Karpas-422 (cell line): ENCODE measurements at regions not wholly inside any gene's neighbourhood (a gene's known extent, or its start where the extent isn't known, plus 50 kb on each side); places are given as distances from the start of the nearest gene placed in this dataset.

ENCODE experiments used
- DNase-seq: peaks from one replicate; pipeline ENCODE4 v3.0.0-alpha.2; 2015
- H2AFZ ChIP-seq: fragments of 200-600 bp; sonication (generic); 2 replicates; pipeline ENCODE4 v1.6.1; 2014; ENCODE audit warnings: antibody characterized with exemption, low read length, mixed read lengths
- H3K27ac ChIP-seq: fragments of 200-600 bp; sonication (generic); 2 replicates; pipeline ENCODE4 v1.5.1; 2014; ENCODE audit warnings: mild to moderate bottlenecking, low read length, moderate library complexity
- H3K27me3 ChIP-seq: fragments of 200-600 bp; sonication (generic); 2 replicates; pipeline ENCODE4 v1.6.1; 2014; ENCODE audit warnings: low read length, mixed read lengths
- H3K36me3 ChIP-seq: fragments of 200-600 bp; sonication (generic); 2 replicates; pipeline ENCODE4 v1.6.1; 2014; ENCODE audit warnings: low read length, mixed read lengths; ENCODE audit not compliant: insufficient read depth
- H3K4me1 ChIP-seq: fragments of 200-600 bp; sonication (generic); 2 replicates; pipeline ENCODE4 v1.6.1; 2014; ENCODE audit warnings: mild to moderate bottlenecking, low read length, mixed read lengths
- H3K4me2 ChIP-seq: fragments of 200-600 bp; sonication (generic); 2 replicates; pipeline ENCODE4 v1.6.1; 2014; ENCODE audit warnings: low read length, low read depth, mild to moderate bottlenecking; ENCODE audit not compliant: poor library complexity, severe bottlenecking
- H3K4me3 ChIP-seq: fragments of 200-600 bp; sonication (generic); 2 replicates; pipeline ENCODE4 v1.5.1; 2014; ENCODE audit warnings: mild to moderate bottlenecking, antibody characterized with exemption, low read length, mixed read lengths
- H3K79me2 ChIP-seq: fragments of 200-600 bp; sonication (generic); 2 replicates; pipeline ENCODE4 v1.6.1; 2014; ENCODE audit warnings: mild to moderate bottlenecking, low read length, mixed read lengths
- H3K9ac ChIP-seq: fragments of 200-600 bp; sonication (generic); 2 replicates; pipeline ENCODE4 v1.6.0; 2014; ENCODE audit warnings: low read length
- H3K9me2 ChIP-seq: fragments of 200-600 bp; sonication (generic), shearing (Covaris generic); replicated peaks from 2 replicates; pipeline ENCODE4 v1.6.0; 2014; ENCODE audit warnings: mild to moderate bottlenecking, low read length, moderate library complexity; ENCODE audit not compliant: insufficient read depth
- H3K9me3 ChIP-seq: fragments of 300-700, 200-600 bp; sonication (generic); 2 replicates; pipeline ENCODE4 v1.6.1; 2014; ENCODE audit warnings: low read length, mixed read lengths
- H4K20me1 ChIP-seq: fragments of 200-600 bp; sonication (generic); 2 replicates; pipeline ENCODE4 v1.6.1; 2014; ENCODE audit warnings: mild to moderate bottlenecking, antibody characterized with exemption, low read length, low read depth; ENCODE audit not compliant: insufficient read depth

- Histone ChIP-seq H4K20me1 (no peaks in the 10 kb centered on the region), H3K27me3 (no peaks in the 10 kb centered on the region), H3K9me2 (no peaks in the 10 kb centered on the region), H3K36me3 (no peaks in the 10 kb centered on the region), H3K79me2 (no peaks in the 10 kb centered on the region), H3K9ac (no peak overlapping the region), H3K4me3 (no peak overlapping the region), H3K9me3 (no peaks in the 10 kb centered on the region; the same call in 1 of the 2 replicates), H3K4me1 (no peaks in the 10 kb centered on the region), H3K27ac (no peak overlapping the region), H3K4me2 (no peak overlapping the region), H2AFZ (no peak overlapping the region)
- no peak for DNase-seq
Observed at GRCh38 chr18:72651033-72651432, 106.9 kb upstream of the CBLN2 start.

GRCh38 chr18:72648481-72648960, 104.4 kb upstream of the CBLN2 start:
- H2AFZ ChIP-seq, result no peak overlapping the region
- no peaks in the 10 kb centered on the region for H3K4me1 ChIP-seq
- H3K9me2 ChIP-seq, result no peaks in the 10 kb centered on the region
- H3K27ac ChIP-seq, result no peak overlapping the region
- no peak overlapping the region for H3K4me2 ChIP-seq
- no peaks in the 10 kb centered on the region for H4K20me1 ChIP-seq
- no peaks in the 10 kb centered on the region for H3K36me3 ChIP-seq
- no peak overlapping the region for H3K4me3 ChIP-seq
- H3K79me2 ChIP-seq, result no peaks in the 10 kb centered on the region
- no peak for DNase-seq
- peaks cover 3% of the 10 kb centered on the region for H3K9me3 ChIP-seq
- no peak overlapping the region for H3K9ac ChIP-seq
- no peaks in the 10 kb centered on the region for H3K27me3 ChIP-seq

- peaks cover 7% of the 10 kb centered on the region for H3K9me3 ChIP-seq
- DNase-seq, result no peak
- H3K27ac ChIP-seq, result no peak overlapping the region
- H4K20me1 ChIP-seq, result no peaks in the 10 kb centered on the region
- H3K9ac ChIP-seq, result no peak overlapping the region
- no peak overlapping the region for H3K4me3 ChIP-seq
- no peaks in the 10 kb centered on the region for H3K36me3 ChIP-seq
- no peaks in the 10 kb centered on the region for H3K4me1 ChIP-seq
- H3K4me2 ChIP-seq, result no peak overlapping the region
- H3K9me2 ChIP-seq, result no peaks in the 10 kb centered on the region
- H3K79me2 ChIP-seq, result no peaks in the 10 kb centered on the region
- H3K27me3 ChIP-seq, result no peaks in the 10 kb centered on the region
- H2AFZ ChIP-seq, result no peak overlapping the region
Observed at GRCh38 chr18:72648079-72648478, 103.9 kb upstream of the CBLN2 start.

- H3K4me1 ChIP-seq, result no peaks in the 10 kb centered on the region
Observed at GRCh38 chr18:72640557-72640956, 96.4 kb upstream of the CBLN2 start.

GRCh38 chr18:72638376-72638775, 94.2 kb upstream of the CBLN2 start:
- DNase-seq, result no peak

More at GRCh38 chr18:72640557-72640956, 96.4 kb upstream of the CBLN2 start:
- Histone ChIP-seq H4K20me1 (no peaks in the 10 kb centered on the region), H3K27ac (no peak overlapping the region), H3K4me3 (no peak overlapping the region), H3K9me2 (no peaks in the 10 kb centered on the region), H3K9ac (no peak overlapping the region), H3K27me3 (no peaks in the 10 kb centered on the region), H3K9me3 (peaks cover 46% of the 10 kb centered on the region), H3K79me2 (no peaks in the 10 kb centered on the region), H2AFZ (no peak overlapping the region), H3K4me2 (no peak overlapping the region), H3K36me3 (no peaks in the 10 kb centered on the region)
- DNase-seq, result no peak

GRCh38 chr18:72637721-72638120, 93.6 kb upstream of the CBLN2 start:
- no peaks in the 10 kb centered on the region for H3K4me1 ChIP-seq
- no peak overlapping the region for H3K27ac ChIP-seq
- no peak for DNase-seq

More at GRCh38 chr18:72638376-72638775, 94.2 kb upstream of the CBLN2 start:
- no peaks in the 10 kb centered on the region for H3K4me1 ChIP-seq
- no peaks in the 10 kb centered on the region for H3K36me3 ChIP-seq
- H3K27ac ChIP-seq, result no peak overlapping the region
- H3K9me2 ChIP-seq, result no peaks in the 10 kb centered on the region
- H2AFZ ChIP-seq, result no peak overlapping the region
- no peak overlapping the region for H3K4me2 ChIP-seq
- H3K27me3 ChIP-seq, result no peaks in the 10 kb centered on the region
- H4K20me1 ChIP-seq, result no peaks in the 10 kb centered on the region
- H3K9me3 ChIP-seq, result peaks cover 43% of the 10 kb centered on the region
- no peak overlapping the region for H3K4me3 ChIP-seq
- no peak overlapping the region for H3K9ac ChIP-seq
- H3K79me2 ChIP-seq, result no peaks in the 10 kb centered on the region

GRCh38 chr18:72637299-72637698, 93.2 kb upstream of the CBLN2 start:
- no peaks in the 10 kb centered on the region for H3K27me3 ChIP-seq
- H4K20me1 ChIP-seq, result no peaks in the 10 kb centered on the region
- H3K9me3 ChIP-seq, result peaks cover 35% of the 10 kb centered on the region
- no peak overlapping the region for H3K9ac ChIP-seq
- H3K36me3 ChIP-seq, result no peaks in the 10 kb centered on the region
- no peaks in the 10 kb centered on the region for H3K9me2 ChIP-seq
- no peaks in the 10 kb centered on the region for H3K4me1 ChIP-seq
- no peaks in the 10 kb centered on the region for H3K79me2 ChIP-seq
- H3K4me3 ChIP-seq, result no peak overlapping the region
- no peak for DNase-seq
- no peak overlapping the region for H3K4me2 ChIP-seq
- H3K27ac ChIP-seq, result no peak overlapping the region
- no peak overlapping the region for H2AFZ ChIP-seq

More at GRCh38 chr18:72637721-72638120, 93.6 kb upstream of the CBLN2 start:
- H3K9me3 ChIP-seq, result peaks cover 36% of the 10 kb centered on the region
- no peaks in the 10 kb centered on the region for H3K27me3 ChIP-seq
- H3K79me2 ChIP-seq, result no peaks in the 10 kb centered on the region
- H4K20me1 ChIP-seq, result no peaks in the 10 kb centered on the region
- H3K4me3 ChIP-seq, result no peak overlapping the region
- H3K9ac ChIP-seq, result no peak overlapping the region
- H3K36me3 ChIP-seq, result no peaks in the 10 kb centered on the region
- H3K9me2 ChIP-seq, result no peaks in the 10 kb centered on the region
- no peak overlapping the region for H2AFZ ChIP-seq
- no peak overlapping the region for H3K4me2 ChIP-seq

GRCh38 chr18:72636611-72637010, 92.5 kb upstream of the CBLN2 start:
- H3K4me1 ChIP-seq, result no peaks in the 10 kb centered on the region
- H3K9ac ChIP-seq, result no peak overlapping the region
- no peaks in the 10 kb centered on the region for H3K9me2 ChIP-seq
- H3K36me3 ChIP-seq, result no peaks in the 10 kb centered on the region
- no peak overlapping the region for H2AFZ ChIP-seq
- H3K27me3 ChIP-seq, result no peaks in the 10 kb centered on the region
- no peak overlapping the region for H3K4me2 ChIP-seq
- H4K20me1 ChIP-seq, result no peaks in the 10 kb centered on the region
- H3K9me3 ChIP-seq, result peaks cover 30% of the 10 kb centered on the region
- no peak overlapping the region for H3K4me3 ChIP-seq
- DNase-seq, result no peak
- no peak overlapping the region for H3K27ac ChIP-seq
- no peaks in the 10 kb centered on the region for H3K79me2 ChIP-seq

GRCh38 chr18:72634500-72634899, 90.4 kb upstream of the CBLN2 start:
- H3K9me2 ChIP-seq, result no peaks in the 10 kb centered on the region; the same call in 1 of the 2 replicates
- H3K4me2 ChIP-seq, result no peak overlapping the region
- H3K9ac ChIP-seq, result no peak overlapping the region
- H4K20me1 ChIP-seq, result no peaks in the 10 kb centered on the region
- no peak for DNase-seq
- H3K27ac ChIP-seq, result no peak overlapping the region
- no peaks in the 10 kb centered on the region for H3K4me1 ChIP-seq
- no peak overlapping the region for H2AFZ ChIP-seq
- H3K9me3 ChIP-seq, result peaks cover 26% of the 10 kb centered on the region
- no peaks in the 10 kb centered on the region for H3K79me2 ChIP-seq
- no peak overlapping the region for H3K4me3 ChIP-seq
- H3K27me3 ChIP-seq, result no peaks in the 10 kb centered on the region
- H3K36me3 ChIP-seq, result no peaks in the 10 kb centered on the region
